ENCODE measurements at regions not wholly inside any gene's neighbourhood (a gene's known extent, or its start where the extent isn't known, plus 50 kb on each side); places are given as distances from the start of the nearest gene placed in this dataset.

DNA sequence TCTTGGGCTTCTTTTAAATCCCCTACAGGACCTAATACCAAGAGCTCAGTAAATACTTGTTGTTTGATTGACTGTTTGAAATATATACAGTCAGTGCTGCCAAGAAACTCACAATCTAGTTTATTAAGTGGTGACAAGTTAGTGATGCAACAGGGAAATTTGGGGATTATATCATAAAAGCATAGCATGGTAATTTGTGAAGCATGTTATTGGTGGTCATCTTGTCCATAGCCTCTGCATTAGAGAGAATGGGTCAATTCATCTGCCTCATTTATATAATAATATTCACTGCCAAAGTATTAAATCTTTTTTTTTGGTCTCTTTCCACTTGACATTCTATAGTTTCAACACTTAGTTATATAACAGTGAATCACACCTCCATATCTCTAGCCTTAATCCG lies 138.2 kb upstream of the SPAG17 start:
- TF ChIP-seq, protein P1, sequence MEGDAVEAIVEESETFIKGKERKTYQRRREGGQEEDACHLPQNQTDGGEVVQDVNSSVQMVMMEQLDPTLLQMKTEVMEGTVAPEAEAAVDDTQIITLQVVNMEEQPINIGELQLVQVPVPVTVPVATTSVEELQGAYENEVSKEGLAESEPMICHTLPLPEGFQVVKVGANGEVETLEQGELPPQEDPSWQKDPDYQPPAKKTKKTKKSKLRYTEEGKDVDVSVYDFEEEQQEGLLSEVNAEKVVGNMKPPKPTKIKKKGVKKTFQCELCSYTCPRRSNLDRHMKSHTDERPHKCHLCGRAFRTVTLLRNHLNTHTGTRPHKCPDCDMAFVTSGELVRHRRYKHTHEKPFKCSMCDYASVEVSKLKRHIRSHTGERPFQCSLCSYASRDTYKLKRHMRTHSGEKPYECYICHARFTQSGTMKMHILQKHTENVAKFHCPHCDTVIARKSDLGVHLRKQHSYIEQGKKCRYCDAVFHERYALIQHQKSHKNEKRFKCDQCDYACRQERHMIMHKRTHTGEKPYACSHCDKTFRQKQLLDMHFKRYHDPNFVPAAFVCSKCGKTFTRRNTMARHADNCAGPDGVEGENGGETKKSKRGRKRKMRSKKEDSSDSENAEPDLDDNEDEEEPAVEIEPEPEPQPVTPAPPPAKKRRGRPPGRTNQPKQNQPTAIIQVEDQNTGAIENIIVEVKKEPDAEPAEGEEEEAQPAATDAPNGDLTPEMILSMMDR (IDR thresholded peaks at IDR 0.05), result no peak
- no peak for TF ChIP-seq POLR2A (IDR thresholded peaks at IDR 0.05)
